ENCODE measurements at regions not wholly inside any gene's neighbourhood (a gene's known extent, or its start where the extent isn't known, plus 50 kb on each side); places are given as distances from the start of the nearest gene placed in this dataset.
"Not testable (repeated sequence)": the region's sequence is repeated elsewhere in the genome, so short reads cannot be mapped to it uniquely, and the experiment has no call there.

GRCh38 chr7:39758234-39758970 is 135.0 kb downstream of the RALA start:
- no peak for DNase-seq

GRCh38 chr7:39761449-39761848 is 138.1 kb downstream of the RALA start:
- no peak for DNase-seq

GRCh38 chr7:39762466-39762865 is 139.1 kb downstream of the RALA start:
- not testable (repeated sequence) for DNase-seq

GRCh38 chr7:39762881-39763280 is 139.5 kb downstream of the RALA start:
- not testable (repeated sequence) for DNase-seq

- DNase-seq, result not testable (repeated sequence)
Observed at GRCh38 chr7:39765833-39766232, 142.5 kb downstream of the RALA start.

GRCh38 chr7:39768439-39768838 is 145.1 kb downstream of the RALA start:
- DNase-seq, result not testable (repeated sequence)

GRCh38 chr7:39774341-39774851 is 151.0 kb downstream of the RALA start:
- DNase-seq, result not testable (repeated sequence)

GRCh38 chr7:39781557-39781956 is 158.2 kb downstream of the RALA start:
- DNase-seq, result not testable (repeated sequence)

GRCh38 chr7:39786440-39786839 is 163.1 kb downstream of the RALA start:
- DNase-seq, result not testable (repeated sequence)

- not testable (repeated sequence) for DNase-seq
Observed at GRCh38 chr7:39791035-39791434, 159.0 kb upstream of the CDK13 start.

- peak in 1 of 2 donors; percentile 1 for DNase-seq
Observed at GRCh38 chr7:39791911-39792310, 158.1 kb upstream of the CDK13 start.

- not testable (repeated sequence) for DNase-seq
Observed at GRCh38 chr7:39793026-39793425, 157.0 kb upstream of the CDK13 start.

GRCh38 chr7:39793851-39794250 is 156.2 kb upstream of the CDK13 start:
- not testable (repeated sequence) for DNase-seq

- not testable (repeated sequence) for DNase-seq
Observed at GRCh38 chr7:39796947-39797346, 153.1 kb upstream of the CDK13 start.

- not testable (repeated sequence) for DNase-seq
Observed at GRCh38 chr7:39798077-39798476, 152.0 kb upstream of the CDK13 start.

- no peak for DNase-seq
Observed at GRCh38 chr7:39808796-39809481, 141.1 kb upstream of the CDK13 start.

GRCh38 chr7:39810204-39810642 is 139.8 kb upstream of the CDK13 start:
- no peak for DNase-seq

GRCh38 chr7:39810710-39811109 is 139.3 kb upstream of the CDK13 start:
- DNase-seq, result no peak

- no peak for DNase-seq
Observed at GRCh38 chr7:39811161-39811614, 138.9 kb upstream of the CDK13 start.

- no peak for DNase-seq
Observed at GRCh38 chr7:39816462-39817060, 133.5 kb upstream of the CDK13 start.

- DNase-seq, result no peak
Observed at GRCh38 chr7:39819514-39819913, 130.5 kb upstream of the CDK13 start.

GRCh38 chr7:39824456-39825200 is 125.4 kb upstream of the CDK13 start:
- no peak for DNase-seq
